GM12878 (cell line): ENCODE measurements at regions not wholly inside any gene's neighbourhood (a gene's known extent, or its start where the extent isn't known, plus 50 kb on each side); places are given as distances from the start of the nearest gene placed in this dataset.

Source experiments
- CHD2 ChIP-seq: IDR thresholded peaks from 2 replicates; pipeline ENCODE4 v1.6.1; 2011; ENCODE audit warnings: low read depth, low read length, improper control_type of control experiment, borderline replicate concordance
- CTCF ChIP-seq, 3 experiments: IDR thresholded peaks in 2 of 3; conservative IDR thresholded peaks in 1 of 3; 2 replicates each; pipeline ENCODE4 v1.5.1; 2011; ENCODE audit warnings: low read depth in 3 of 3, low read length in 3 of 3, mild to moderate bottlenecking in 3 of 3, control low read depth in 2 of 3, moderate library complexity in 2 of 3, inconsistent platforms in 1 of 3, mixed read lengths in 1 of 3; ENCODE audit not compliant: control insufficient read depth in 2 of 3, insufficient read depth in 1 of 3; ENCODE audit errors: extremely low read depth in 1 of 3
- ELK1 ChIP-seq: IDR thresholded peaks from 2 replicates; pipeline ENCODE4 v1.6.1; 2012; ENCODE audit warnings: low read depth, low read length, improper control_type of control experiment
- EP300 ChIP-seq, 2 experiments: fragments of 150-350 bp in 1 of 2; IDR thresholded peaks; 2 replicates each; pipeline ENCODE4 v1.6.1; 2011 to 2012; ENCODE audit warnings: low read depth in 2 of 2, low read length in 2 of 2, borderline replicate concordance in 1 of 2, improper control_type of control experiment in 1 of 2, inconsistent platforms in 1 of 2; ENCODE audit not compliant: control insufficient read depth in 1 of 2
- NR2C2 ChIP-seq: IDR thresholded peaks from 2 replicates; pipeline ENCODE4 v1.6.1; 2011; ENCODE audit warnings: borderline replicate concordance, low read depth; ENCODE audit not compliant: control insufficient read depth, insufficient read length
- PML ChIP-seq: IDR thresholded peaks from 2 replicates; pipeline ENCODE4 v1.6.1; 2012; ENCODE audit warnings: low read length, inconsistent platforms
- POLR2AphosphoS5 ChIP-seq: IDR thresholded peaks from 2 replicates; pipeline ENCODE4 v1.6.1; 2011; ENCODE audit warnings: mild to moderate bottlenecking, low read length, inconsistent platforms
- RAD21 ChIP-seq: IDR thresholded peaks from 2 replicates; pipeline ENCODE4 v1.6.1; 2011; ENCODE audit warnings: mild to moderate bottlenecking, low read depth, low read length, moderate library complexity; ENCODE audit not compliant: insufficient read depth
- SPI1 ChIP-seq: IDR thresholded peaks from 2 replicates; pipeline ENCODE4 v1.6.1; 2011; ENCODE audit warnings: low read depth, mild to moderate bottlenecking, low read length, moderate library complexity, borderline replicate concordance; ENCODE audit not compliant: insufficient read depth
- STAT3 ChIP-seq: IDR thresholded peaks from 2 replicates; pipeline ENCODE4 v1.6.1; 2011; ENCODE audit warnings: low read depth, low read length, improper control_type of control experiment
- SUZ12 ChIP-seq: fragments of 200-600 bp; sonication (generic); IDR thresholded peaks from one replicate; pipeline ENCODE4 v1.6.1; 2018; ENCODE audit warnings: antibody characterized with exemption, mild to moderate bottlenecking; ENCODE audit not compliant: unreplicated experiment
- TCF12 ChIP-seq: IDR thresholded peaks from 2 replicates; pipeline ENCODE4 v1.6.1; 2011; ENCODE audit warnings: low read depth, mild to moderate bottlenecking, low read length
- TCF7 ChIP-seq: IDR thresholded peaks from 2 replicates; pipeline ENCODE4 v1.6.1; 2014; ENCODE audit warnings: antibody characterized with exemption, borderline replicate concordance

GRCh38 chr7:94303695-94304094 is 91.0 kb upstream of the COL1A2 start:
- no peak for TF ChIP-seq CTCF (IDR thresholded peaks at IDR 0.05 in 2 of 3, conservative IDR thresholded peaks at IDR 0.05 in 1 of 3; ENCODE audit: control insufficient read depth in 2 of 3, extremely low read depth in 1 of 3, insufficient read depth in 1 of 3, low read depth in 3 of 3, low read length in 3 of 3)
- no peak for TF ChIP-seq CHD2
- TF ChIP-seq EP300 (IDR thresholded peaks at IDR 0.05; ENCODE audit: borderline replicate concordance in 1 of 2, control insufficient read depth in 1 of 2, low read depth in 2 of 2, low read length in 2 of 2) = no peak
- TF ChIP-seq NR2C2 = no peak
- TF ChIP-seq TCF12 = no peak
- TF ChIP-seq RAD21 = no peak
- no peak for TF ChIP-seq PML
- TF ChIP-seq TCF7 = no peak
- TF ChIP-seq ELK1 = no peak
- no peak for TF ChIP-seq STAT3
- TF ChIP-seq POLR2AphosphoS5 = no peak
- no peak for TF ChIP-seq SUZ12
- no peak for TF ChIP-seq SPI1
